NT2/D1 (cell line): ENCODE measurements at regions not wholly inside any gene's neighbourhood (a gene's known extent, or its start where the extent isn't known, plus 50 kb on each side); places are given as distances from the start of the nearest gene placed in this dataset.

Experiments used
- YY1 ChIP-seq: IDR thresholded peaks from 2 replicates; pipeline ENCODE4 v1.6.1; 2011; ENCODE audit not compliant: insufficient read length, insufficient read depth
- ZNF274 ChIP-seq: IDR thresholded peaks from 2 replicates; pipeline ENCODE4 v1.6.1; 2011; ENCODE audit warnings: mild to moderate bottlenecking, low read depth, low read length

- TF ChIP-seq ZNF274 (no peak), YY1 (no peak)
These were observed 165.7 kb upstream of the GNAI1 start for GRCh38 chr7:79968894-79969293.
